HEK293 (cell line): ENCODE measurements at regions not wholly inside any gene's neighbourhood (a gene's known extent, or its start where the extent isn't known, plus 50 kb on each side); places are given as distances from the start of the nearest gene placed in this dataset.

Experiments
- CTCF ChIA-PET: fragments of 350-600 bp; formaldehyde crosslinking; extraction: SDS; loops from one replicate; lab custom pipeline; 2021; ENCODE audit warnings: antibody characterized with exemption; lab: Yijun Ruan, JAX
- POLR2A ChIA-PET: fragments of 300-600 bp; formaldehyde crosslinking; extraction: SDS; loops from one replicate; lab custom pipeline; 2020; ENCODE audit warnings: antibody characterized with exemption, inconsistent platforms; lab: Yijun Ruan, JAX
- H3K27ac ChIP-seq: fragments of 200-500 bp; sonication (Bioruptor generic); 2 replicates; pipeline ENCODE4 v1.5.1; 2014; ENCODE audit warnings: low read depth, low read length, control low read depth, inconsistent platforms; ENCODE audit errors: extremely low read depth
- H3K36me3 ChIP-seq, 2 experiments: fragments of 200-500 bp in 1 of 2; sonication (Bioruptor generic) in 1 of 2; 1 replicate in 1 of 2; 2 replicates in 1 of 2; pipeline ENCODE4 v1.5.1; 2014 to 2017; ENCODE audit warnings: inconsistent platforms in 2 of 2, low read length in 2 of 2; ENCODE audit not compliant: control insufficient read depth in 2 of 2, insufficient read depth in 1 of 2
- H3K4me1 ChIP-seq: fragments of 200-500 bp; sonication (Bioruptor generic); 2 replicates; pipeline ENCODE4 v1.5.1; 2014; ENCODE audit warnings: mild to moderate bottlenecking, low read length, inconsistent platforms; ENCODE audit not compliant: control insufficient read depth, insufficient read depth
- H3K4me3 ChIP-seq: 2 replicates; pipeline ENCODE4 v1.5.1; 2011; ENCODE audit warnings: low read depth, mild to moderate bottlenecking, control low read depth, low read length, moderate library complexity
- H3K9me3 ChIP-seq: fragments of 200-500 bp; sonication (Bioruptor generic); 2 replicates; pipeline ENCODE4 v1.5.1; 2014; ENCODE audit warnings: low read depth, low read length, inconsistent platforms; ENCODE audit not compliant: control insufficient read depth, insufficient read depth
- BCL11A ChIP-seq: fragments of 450-650 bp; formaldehyde crosslinking; IDR thresholded peaks from 2 replicates; pipeline ENCODE4 v1.5.1; 2016; ENCODE audit warnings: low read depth, missing biosample characterization, missing genetic modification characterization
- BCL11B ChIP-seq: fragments of 450-650 bp; formaldehyde crosslinking; IDR thresholded peaks from 2 replicates; pipeline ENCODE4 v1.5.1; 2016; ENCODE audit warnings: low read depth, missing biosample characterization, missing genetic modification characterization
- FEZF1 ChIP-seq: fragments of 450-650 bp; formaldehyde crosslinking; IDR thresholded peaks from 2 replicates; pipeline ENCODE4 v1.5.1; 2016; ENCODE audit warnings: missing biosample characterization, missing genetic modification characterization
- KLF1 ChIP-seq: fragments of 450-650 bp; formaldehyde crosslinking; IDR thresholded peaks from 2 replicates; pipeline ENCODE4 v1.5.1; 2016; ENCODE audit warnings: missing biosample characterization, missing genetic modification characterization
- SALL2 ChIP-seq: fragments of 450-650 bp; formaldehyde crosslinking; IDR thresholded peaks from 2 replicates; pipeline ENCODE4 v1.5.0; 2017; ENCODE audit warnings: missing biosample characterization, mild to moderate bottlenecking, missing genetic modification characterization, borderline replicate concordance
- SETDB1 ChIP-seq: IDR thresholded peaks from one replicate; pipeline ENCODE4 v1.6.1; 2017; ENCODE audit warnings: mild to moderate bottlenecking, low read length, moderate library complexity, mixed read lengths; ENCODE audit not compliant: insufficient read length
- SP2 ChIP-seq: fragments of 450-650 bp; formaldehyde crosslinking; IDR thresholded peaks from 2 replicates; pipeline ENCODE4 v1.5.1; 2016; ENCODE audit warnings: missing biosample characterization, missing genetic modification characterization
- ZFHX2 ChIP-seq: fragments of 450-650 bp; formaldehyde crosslinking; conservative IDR thresholded peaks from 2 replicates; pipeline ENCODE4 v1.5.1; 2016; ENCODE audit warnings: missing biosample characterization, missing genetic modification characterization
- ZNF112 ChIP-seq: fragments of 450-650 bp; formaldehyde crosslinking; IDR thresholded peaks from 2 replicates; pipeline ENCODE4 v1.5.0; 2017; ENCODE audit warnings: missing biosample characterization, missing genetic modification characterization
- ZNF155 ChIP-seq: fragments of 450-650 bp; formaldehyde crosslinking; IDR thresholded peaks from 2 replicates; pipeline ENCODE4 v1.5.1; 2016; ENCODE audit warnings: missing biosample characterization, missing genetic modification characterization
- ZNF16 ChIP-seq: fragments of 450-650 bp; formaldehyde crosslinking; IDR thresholded peaks from 2 replicates; pipeline ENCODE4 v1.5.1; 2016; ENCODE audit warnings: low read depth, missing biosample characterization, missing genetic modification characterization
- ZNF266 ChIP-seq: fragments of 450-650 bp; formaldehyde crosslinking; IDR thresholded peaks from 2 replicates; pipeline ENCODE4 v1.5.1; 2016; ENCODE audit warnings: missing biosample characterization, missing genetic modification characterization, low read depth
- ZNF274 ChIP-seq, 2 experiments: fragments of 200-500 bp in 1 of 2; fragments of 450-650 bp in 1 of 2; sonication (Bioruptor generic) in 1 of 2; formaldehyde crosslinking in 1 of 2; IDR thresholded peaks; 2 replicates each; pipeline versions ENCODE4 v1.5.1 to v1.6.1; 2014 to 2016; ENCODE audit warnings: borderline replicate concordance in 1 of 2, inconsistent platforms in 1 of 2, low read length in 1 of 2, missing biosample characterization in 1 of 2, missing genetic modification characterization in 1 of 2
- ZNF280C ChIP-seq: fragments of 450-650 bp; formaldehyde crosslinking; IDR thresholded peaks from 2 replicates; pipeline ENCODE4 v1.5.1; 2016; ENCODE audit warnings: missing biosample characterization, missing genetic modification characterization
- ZNF354C ChIP-seq: fragments of 450-650 bp; formaldehyde crosslinking; IDR thresholded peaks from 2 replicates; pipeline ENCODE4 v1.5.1; 2016; ENCODE audit warnings: missing biosample characterization, missing genetic modification characterization, low read depth, borderline replicate concordance
- ZNF510 ChIP-seq: fragments of 450-650 bp; formaldehyde crosslinking; IDR thresholded peaks from 2 replicates; pipeline ENCODE4 v1.5.1; 2018; ENCODE audit warnings: mild to moderate bottlenecking, missing genetic modification characterization, missing biosample characterization; ENCODE audit not compliant: insufficient replicate concordance
- ZNF529 ChIP-seq: fragments of 450-650 bp; formaldehyde crosslinking; IDR thresholded peaks from 2 replicates; pipeline ENCODE4 v1.5.1; 2017; ENCODE audit warnings: missing genetic modification characterization, missing biosample characterization; ENCODE audit not compliant: insufficient replicate concordance
- ZNF558 ChIP-seq: fragments of 450-650 bp; formaldehyde crosslinking; IDR thresholded peaks from 2 replicates; pipeline ENCODE4 v1.5.1; 2016; ENCODE audit warnings: missing biosample characterization, missing genetic modification characterization
- ZNF571 ChIP-seq: fragments of 450-650 bp; formaldehyde crosslinking; IDR thresholded peaks from 2 replicates; pipeline ENCODE4 v1.5.0; 2017; ENCODE audit warnings: missing biosample characterization, missing genetic modification characterization
- ZNF580 ChIP-seq: fragments of 450-650 bp; formaldehyde crosslinking; IDR thresholded peaks from 2 replicates; pipeline ENCODE4 v1.5.1; 2016; ENCODE audit warnings: missing biosample characterization, missing genetic modification characterization
- ZNF610 ChIP-seq: fragments of 450-650 bp; formaldehyde crosslinking; IDR thresholded peaks from 2 replicates; pipeline ENCODE4 v1.5.1; 2016; ENCODE audit warnings: missing biosample characterization, missing genetic modification characterization, borderline replicate concordance
- ZNF701 ChIP-seq: fragments of 450-650 bp; formaldehyde crosslinking; IDR thresholded peaks from 2 replicates; pipeline ENCODE4 v1.5.1; 2016; ENCODE audit warnings: missing biosample characterization, missing genetic modification characterization
- ZNF747 ChIP-seq: fragments of 450-650 bp; formaldehyde crosslinking; IDR thresholded peaks from 2 replicates; pipeline ENCODE4 v1.5.1; 2016; ENCODE audit warnings: missing biosample characterization, missing genetic modification characterization
- ZNF791 ChIP-seq: fragments of 450-650 bp; formaldehyde crosslinking; IDR thresholded peaks from 2 replicates; pipeline ENCODE4 v1.5.1; 2016; ENCODE audit warnings: missing biosample characterization, missing genetic modification characterization
- ZSCAN16 ChIP-seq: fragments of 450-650 bp; formaldehyde crosslinking; IDR thresholded peaks from 2 replicates; pipeline ENCODE4 v1.5.1; 2016; ENCODE audit warnings: missing biosample characterization, missing genetic modification characterization
- ZSCAN30 ChIP-seq: fragments of 450-650 bp; IDR thresholded peaks from 2 replicates; pipeline ENCODE4 v1.5.1; 2018; ENCODE audit warnings: missing biosample characterization, mild to moderate bottlenecking, missing genetic modification characterization, moderate library complexity
- ZXDB ChIP-seq: fragments of 450-650 bp; formaldehyde crosslinking; IDR thresholded peaks from 2 replicates; pipeline ENCODE4 v1.5.1; 2016; ENCODE audit warnings: missing biosample characterization, missing genetic modification characterization
- TF ChIP-seq, protein P1 (sequence below): fragments of 450-650 bp; formaldehyde crosslinking; IDR thresholded peaks from 2 replicates; pipeline ENCODE4 v1.5.1; 2017; ENCODE audit warnings: missing biosample characterization, missing genetic modification characterization
- TF ChIP-seq, protein P2 (sequence below): fragments of 450-650 bp; formaldehyde crosslinking; IDR thresholded peaks from 2 replicates; pipeline ENCODE4 v1.5.1; 2017; ENCODE audit warnings: missing biosample characterization, missing genetic modification characterization
- TF ChIP-seq, protein P3 (sequence below): fragments of 450-650 bp; formaldehyde crosslinking; optimal IDR thresholded peaks from 2 replicates; pipeline ENCODE3; 2016; ENCODE audit warnings: missing biosample characterization, mild to moderate bottlenecking, missing genetic modification characterization

- ChIA-PET POLR2A (no interaction called here), CTCF (interaction anchor here (2.2 kb wide), 1 partner anchor 32 kb away, joined by 6 read pairs; no protein-coding TSS in a partner anchor)
- Histone ChIP-seq H3K9me3 (no peaks in the 10 kb centered on the region), H3K36me3 (no peaks in the 10 kb centered on the region), H3K4me1 (peaks cover 8% of the 10 kb centered on the region; the same call in 1 of the 2 replicates), H3K27ac (no peak overlapping the region), H3K4me3 (no peak overlapping the region)
- no peak for TF ChIP-seq ZNF155 (tag by site-specific recombination)
- no peak for TF ChIP-seq FEZF1 (tag by site-specific recombination)
- no peak for TF ChIP-seq ZNF529 (tag by site-specific recombination)
- TF ChIP-seq ZNF791 (tag by site-specific recombination) = no peak
- TF ChIP-seq ZNF558 (tag by site-specific recombination) = no peak
- TF ChIP-seq ZNF571 (tag by site-specific recombination) = no peak
- TF ChIP-seq KLF1 = no peak
- no peak for TF ChIP-seq SETDB1
- no peak for TF ChIP-seq ZNF280C (tag by site-specific recombination)
- no peak for TF ChIP-seq ZSCAN30 (tag by site-specific recombination)
- TF ChIP-seq ZNF266 (tag by site-specific recombination) = no peak
- no peak for TF ChIP-seq SP2 (tag by site-specific recombination)
- TF ChIP-seq ZNF274 (IDR thresholded peaks at IDR 0.05; ENCODE audit: low read length) = no peak
- no peak for TF ChIP-seq ZNF274 (tag by site-specific recombination; IDR thresholded peaks at IDR 0.05; ENCODE audit: borderline replicate concordance)
- no peak for TF ChIP-seq BCL11A
- TF ChIP-seq ZSCAN16 (tag by site-specific recombination) = no peak
- no peak for TF ChIP-seq ZNF610 (tag by site-specific recombination)
These were observed 459.1 kb downstream of the CDH2 start for GRCh38 chr18:27717816-27718215.

GRCh38 chr18:27717250-27717649, 459.7 kb downstream of the CDH2 start:
- peaks cover 8% of the 10 kb centered on the region; the same call in 1 of the 2 replicates for H3K4me1 ChIP-seq
- no peaks in the 10 kb centered on the region for H3K36me3 ChIP-seq
- H3K4me3 ChIP-seq = no peak overlapping the region
- H3K9me3 ChIP-seq = no peaks in the 10 kb centered on the region
- CTCF ChIA-PET = interaction anchor here (2.2 kb wide), 1 partner anchor 33 kb away, joined by 6 read pairs; no protein-coding TSS in a partner anchor
- POLR2A ChIA-PET = no interaction called here
- H3K27ac ChIP-seq = no peak overlapping the region
- TF ChIP-seq ZNF747 (tag by site-specific recombination) (no peak), ZNF510 (tag by site-specific recombination) (no peak), ZNF701 (tag by site-specific recombination) (no peak), SETDB1 (no peak), ZNF16 (tag by site-specific recombination) (no peak), ZNF580 (no peak), ZFHX2 (tag by site-specific recombination) (no peak), ZNF112 (tag by site-specific recombination) (no peak), SALL2 (tag by site-specific recombination) (no peak), ZNF354C (no peak), ZXDB (tag by site-specific recombination) (no peak), BCL11B (tag by site-specific recombination) (no peak)
- TF ChIP-seq, protein P1, sequence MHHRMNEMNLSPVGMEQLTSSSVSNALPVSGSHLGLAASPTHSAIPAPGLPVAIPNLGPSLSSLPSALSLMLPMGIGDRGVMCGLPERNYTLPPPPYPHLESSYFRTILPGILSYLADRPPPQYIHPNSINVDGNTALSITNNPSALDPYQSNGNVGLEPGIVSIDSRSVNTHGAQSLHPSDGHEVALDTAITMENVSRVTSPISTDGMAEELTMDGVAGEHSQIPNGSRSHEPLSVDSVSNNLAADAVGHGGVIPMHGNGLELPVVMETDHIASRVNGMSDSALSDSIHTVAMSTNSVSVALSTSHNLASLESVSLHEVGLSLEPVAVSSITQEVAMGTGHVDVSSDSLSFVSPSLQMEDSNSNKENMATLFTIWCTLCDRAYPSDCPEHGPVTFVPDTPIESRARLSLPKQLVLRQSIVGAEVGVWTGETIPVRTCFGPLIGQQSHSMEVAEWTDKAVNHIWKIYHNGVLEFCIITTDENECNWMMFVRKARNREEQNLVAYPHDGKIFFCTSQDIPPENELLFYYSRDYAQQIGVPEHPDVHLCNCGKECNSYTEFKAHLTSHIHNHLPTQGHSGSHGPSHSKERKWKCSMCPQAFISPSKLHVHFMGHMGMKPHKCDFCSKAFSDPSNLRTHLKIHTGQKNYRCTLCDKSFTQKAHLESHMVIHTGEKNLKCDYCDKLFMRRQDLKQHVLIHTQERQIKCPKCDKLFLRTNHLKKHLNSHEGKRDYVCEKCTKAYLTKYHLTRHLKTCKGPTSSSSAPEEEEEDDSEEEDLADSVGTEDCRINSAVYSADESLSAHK = no peak
- TF ChIP-seq, protein P2, sequence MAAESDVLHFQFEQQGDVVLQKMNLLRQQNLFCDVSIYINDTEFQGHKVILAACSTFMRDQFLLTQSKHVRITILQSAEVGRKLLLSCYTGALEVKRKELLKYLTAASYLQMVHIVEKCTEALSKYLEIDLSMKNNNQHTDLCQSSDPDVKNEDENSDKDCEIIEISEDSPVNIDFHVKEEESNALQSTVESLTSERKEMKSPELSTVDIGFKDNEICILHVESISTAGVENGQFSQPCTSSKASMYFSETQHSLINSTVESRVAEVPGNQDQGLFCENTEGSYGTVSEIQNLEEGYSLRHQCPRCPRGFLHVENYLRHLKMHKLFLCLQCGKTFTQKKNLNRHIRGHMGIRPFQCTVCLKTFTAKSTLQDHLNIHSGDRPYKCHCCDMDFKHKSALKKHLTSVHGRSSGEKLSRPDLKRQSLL (tag by site-specific recombination) = no peak
- TF ChIP-seq, protein P3, sequence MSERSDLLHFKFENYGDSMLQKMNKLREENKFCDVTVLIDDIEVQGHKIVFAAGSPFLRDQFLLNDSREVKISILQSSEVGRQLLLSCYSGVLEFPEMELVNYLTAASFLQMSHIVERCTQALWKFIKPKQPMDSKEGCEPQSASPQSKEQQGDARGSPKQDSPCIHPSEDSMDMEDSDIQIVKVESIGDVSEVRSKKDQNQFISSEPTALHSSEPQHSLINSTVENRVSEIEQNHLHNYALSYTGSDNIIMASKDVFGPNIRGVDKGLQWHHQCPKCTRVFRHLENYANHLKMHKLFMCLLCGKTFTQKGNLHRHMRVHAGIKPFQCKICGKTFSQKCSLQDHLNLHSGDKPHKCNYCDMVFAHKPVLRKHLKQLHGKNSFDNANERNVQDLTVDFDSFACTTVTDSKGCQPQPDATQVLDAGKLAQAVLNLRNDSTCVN (tag by site-specific recombination) = no peak
